ENCODE measurements at regions not wholly inside any gene's neighbourhood (a gene's known extent, or its start where the extent isn't known, plus 50 kb on each side); places are given as distances from the start of the nearest gene placed in this dataset.

GRCh38 chr6:2414885-2415547 lies 169.6 kb upstream of the GMDS start:
- DNase-seq = no peak

GRCh38 chr6:2412731-2413130 lies 167.3 kb upstream of the GMDS start:
- DNase-seq = no peak

GRCh38 chr6:2410656-2411380 lies 165.4 kb upstream of the GMDS start:
- DNase-seq = no peak

- DNase-seq = no peak
Observed at GRCh38 chr6:2407525-2407924, 162.1 kb upstream of the GMDS start.

GRCh38 chr6:2404211-2404929 lies 159.0 kb upstream of the GMDS start:
- no peak for DNase-seq

- DNase-seq = peak in 2 of 3 experiments; percentile 5 to 33
Observed at GRCh38 chr6:2403546-2403945, 158.1 kb upstream of the GMDS start.

GRCh38 chr6:2396846-2397630 lies 151.6 kb upstream of the GMDS start:
- DNase-seq = peak in 1 of 3 experiments; percentile 15

GRCh38 chr6:2396042-2396657 lies 150.7 kb upstream of the GMDS start:
- no peak for DNase-seq

- DNase-seq = no peak
Observed at GRCh38 chr6:2388554-2389324, 143.3 kb upstream of the GMDS start.

- DNase-seq = no peak
Observed at GRCh38 chr6:2387445-2387844, 142.0 kb upstream of the GMDS start.

GRCh38 chr6:2385471-2385983 lies 140.1 kb upstream of the GMDS start:
- DNase-seq = no peak

- no peak for DNase-seq
Observed at GRCh38 chr6:2384528-2384927, 139.1 kb upstream of the GMDS start.

- DNase-seq = no peak
Observed at GRCh38 chr6:2381872-2382661, 136.7 kb upstream of the GMDS start.

- no peak for DNase-seq
Observed at GRCh38 chr6:2378891-2379652, 133.7 kb upstream of the GMDS start.

GRCh38 chr6:2378046-2378657 lies 132.7 kb upstream of the GMDS start:
- no peak for DNase-seq

GRCh38 chr6:2376429-2377355 lies 131.3 kb upstream of the GMDS start:
- no peak for DNase-seq

- no peak for DNase-seq
Observed at GRCh38 chr6:2375443-2375842, 130.0 kb upstream of the GMDS start.

- DNase-seq = no peak
Observed at GRCh38 chr6:2369606-2370005, 124.2 kb upstream of the GMDS start.
